Upper lobe of right lung (tissue), 1 donor: ENCODE measurements at regions not wholly inside any gene's neighbourhood (a gene's known extent, or its start where the extent isn't known, plus 50 kb on each side); places are given as distances from the start of the nearest gene placed in this dataset.
"Not testable (repeated sequence)": the region's sequence is repeated elsewhere in the genome, so short reads cannot be mapped to it uniquely, and the experiment has no call there.

Experiments
- ATAC-seq: fragments of 200-7000 bp; cut with Tn5 transposase; one replicate; pipeline ENCODE4 v1.9.1; 2020; ENCODE audit warnings: mild to moderate bottlenecking, moderate library complexity
- DNase-seq: peaks from one replicate; pipeline ENCODE4 v3.0.0-alpha.2; 2020
- H3K27ac ChIP-seq: fragments of 200-600 bp; one replicate; pipeline ENCODE4 v1.8.0; 2022
- H3K27me3 ChIP-seq: fragments of 200-600 bp; one replicate; pipeline ENCODE4 v1.8.0; 2022; ENCODE audit warnings: mild to moderate bottlenecking
- H3K36me3 ChIP-seq: fragments of 200-600 bp; one replicate; pipeline ENCODE4 v1.8.0; 2022
- H3K4me1 ChIP-seq: fragments of 200-600 bp; one replicate; pipeline ENCODE4 v1.8.0; 2022
- H3K4me3 ChIP-seq: fragments of 200-600 bp; one replicate; pipeline ENCODE4 v1.8.0; 2022; ENCODE audit warnings: mild to moderate bottlenecking
- H3K9me3 ChIP-seq: fragments of 200-600 bp; one replicate; pipeline ENCODE4 v1.8.0; 2022
- intact Hi-C: fragments of 100-400 bp; cut with DNase I; formaldehyde crosslinking; loops from one replicate; pipeline ENCODE4 v1.11.0; 2022
- TF ChIP-seq, protein P1 (sequence below): fragments of 200-600 bp; IDR thresholded peaks from one replicate; pipeline ENCODE4 v1.8.0; 2022; ENCODE audit warnings: antibody characterized with exemption
- donor health status: DM: no; HTN: yes; CAD: no; lungs with severe emphysema.

GRCh38 chr2:217597145-217597544 lies 405.6 kb downstream of the TNS1 start:
- Histone ChIP-seq H3K27me3 (no peaks in the 10 kb centered on the region), H3K4me3 (no peak overlapping the region), H3K27ac (no peak overlapping the region), H3K4me1 (no peaks in the 10 kb centered on the region), H3K9me3 (no peaks in the 10 kb centered on the region), H3K36me3 (no peaks in the 10 kb centered on the region)
- intact Hi-C loops, result no loop called here
- TF ChIP-seq, protein P1, sequence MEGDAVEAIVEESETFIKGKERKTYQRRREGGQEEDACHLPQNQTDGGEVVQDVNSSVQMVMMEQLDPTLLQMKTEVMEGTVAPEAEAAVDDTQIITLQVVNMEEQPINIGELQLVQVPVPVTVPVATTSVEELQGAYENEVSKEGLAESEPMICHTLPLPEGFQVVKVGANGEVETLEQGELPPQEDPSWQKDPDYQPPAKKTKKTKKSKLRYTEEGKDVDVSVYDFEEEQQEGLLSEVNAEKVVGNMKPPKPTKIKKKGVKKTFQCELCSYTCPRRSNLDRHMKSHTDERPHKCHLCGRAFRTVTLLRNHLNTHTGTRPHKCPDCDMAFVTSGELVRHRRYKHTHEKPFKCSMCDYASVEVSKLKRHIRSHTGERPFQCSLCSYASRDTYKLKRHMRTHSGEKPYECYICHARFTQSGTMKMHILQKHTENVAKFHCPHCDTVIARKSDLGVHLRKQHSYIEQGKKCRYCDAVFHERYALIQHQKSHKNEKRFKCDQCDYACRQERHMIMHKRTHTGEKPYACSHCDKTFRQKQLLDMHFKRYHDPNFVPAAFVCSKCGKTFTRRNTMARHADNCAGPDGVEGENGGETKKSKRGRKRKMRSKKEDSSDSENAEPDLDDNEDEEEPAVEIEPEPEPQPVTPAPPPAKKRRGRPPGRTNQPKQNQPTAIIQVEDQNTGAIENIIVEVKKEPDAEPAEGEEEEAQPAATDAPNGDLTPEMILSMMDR, result no peak
- ATAC-seq, result no peak
- DNase-seq, result no peak

DNA sequence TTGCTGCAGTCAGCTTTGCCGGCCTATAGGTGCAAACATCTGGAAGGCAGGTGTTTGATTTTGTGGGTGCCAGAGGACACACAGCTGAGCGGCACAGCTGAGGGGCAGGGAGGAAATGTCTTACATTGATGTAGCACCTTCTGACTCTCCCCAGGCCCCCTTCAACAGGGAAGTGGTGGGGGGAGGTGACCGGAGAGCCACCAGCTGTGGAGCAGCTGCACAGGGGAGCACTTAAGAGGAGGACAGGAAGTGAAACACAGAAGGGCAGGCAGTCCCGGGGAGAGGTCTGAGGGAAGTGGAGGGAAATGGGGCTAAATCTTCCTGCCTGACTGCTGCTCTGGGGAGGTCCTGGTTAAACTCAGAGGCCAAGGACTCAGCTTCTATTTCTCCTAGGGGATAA lies 409.1 kb downstream of the TNS1 start:
- Histone ChIP-seq H3K27me3 (no peaks in the 10 kb centered on the region), H3K36me3 (no peaks in the 10 kb centered on the region), H3K27ac (no peak overlapping the region), H3K4me3 (no peak overlapping the region), H3K9me3 (no peaks in the 10 kb centered on the region), H3K4me1 (no peaks in the 10 kb centered on the region)
- DNase-seq, result no peak
- ATAC-seq, result no peak
- intact Hi-C loops, result no loop called here
- TF ChIP-seq, protein P1, result no peak

DNA sequence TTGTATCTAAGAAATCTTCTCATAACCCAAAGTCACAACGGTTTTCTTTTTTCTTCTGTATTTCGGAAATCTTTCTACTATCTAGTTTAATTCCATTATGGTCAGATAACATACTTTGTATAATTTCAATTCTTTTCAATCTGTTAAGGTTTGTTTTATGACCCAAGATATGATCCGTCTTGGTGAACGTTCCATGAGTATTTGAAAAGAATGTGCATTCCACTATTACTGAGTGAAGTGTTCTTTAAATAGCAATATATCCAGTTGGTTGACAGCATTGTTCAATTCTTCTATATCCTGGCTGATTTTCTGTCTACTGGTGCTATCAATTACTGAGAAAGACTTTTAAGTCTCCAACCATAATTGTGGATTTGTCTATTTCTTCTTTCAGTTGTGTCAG lies 414.5 kb downstream of the TNS1 start:
- no peak overlapping the region for H3K27ac ChIP-seq
- ATAC-seq (no peak), DNase-seq (no peak)
- intact Hi-C loops, result no loop called here
- H3K27me3 ChIP-seq, result no peaks in the 10 kb centered on the region
- H3K36me3 ChIP-seq, result no peaks in the 10 kb centered on the region
- H3K9me3 ChIP-seq, result no peaks in the 10 kb centered on the region
- H3K4me3 ChIP-seq, result no peak overlapping the region
- TF ChIP-seq, protein P1, result no peak
- no peaks in the 10 kb centered on the region for H3K4me1 ChIP-seq

DNA sequence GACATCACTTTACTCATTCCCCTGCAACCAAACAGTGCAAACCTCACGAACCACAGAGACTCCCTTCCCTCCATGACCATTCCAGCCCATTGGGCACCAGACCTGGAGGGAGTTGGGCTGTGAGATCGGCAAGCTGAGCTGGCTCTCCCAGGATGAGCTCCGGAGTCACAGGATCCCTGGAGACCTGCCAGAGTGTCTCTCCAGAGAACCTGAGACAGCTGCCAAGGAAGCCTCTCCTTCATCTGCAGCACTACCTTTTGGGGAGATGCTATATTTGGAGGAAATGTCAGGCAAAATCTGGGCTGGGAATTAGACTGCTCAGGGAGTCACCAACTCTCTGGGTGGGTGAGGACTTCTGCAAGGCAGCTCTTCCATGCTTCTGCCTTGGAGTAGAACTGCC lies 417.4 kb downstream of the TNS1 start:
- Histone ChIP-seq H3K27me3 (no peaks in the 10 kb centered on the region), H3K36me3 (no peaks in the 10 kb centered on the region), H3K4me3 (no peak overlapping the region), H3K27ac (no peak overlapping the region), H3K4me1 (no peaks in the 10 kb centered on the region), H3K9me3 (no peaks in the 10 kb centered on the region)
- no peak for ATAC-seq
- no peak for DNase-seq
- TF ChIP-seq, protein P1, result no peak
- intact Hi-C loops, result no loop called here

GRCh38 chr2:217580407-217580806 lies 422.4 kb downstream of the TNS1 start:
- DNase-seq, H3K4me1 ChIP-seq, ATAC-seq, H3K27ac ChIP-seq, H3K4me3 ChIP-seq, H3K9me3 ChIP-seq, intact Hi-C loops, H3K27me3 ChIP-seq, H3K36me3 ChIP-seq: not testable (repeated sequence)

- no peak overlapping the region for H3K27ac ChIP-seq
- TF ChIP-seq, protein P1, result no peak
Observed at GRCh38 chr2:217573571-217573970, 429.2 kb downstream of the TNS1 start.

More at GRCh38 chr2:217573571-217573970, 429.2 kb downstream of the TNS1 start:
- no peaks in the 10 kb centered on the region for H3K27me3 ChIP-seq
- intact Hi-C loops, result no loop called here
- no peaks in the 10 kb centered on the region for H3K9me3 ChIP-seq
- H3K36me3 ChIP-seq, result no peaks in the 10 kb centered on the region
- H3K4me1 ChIP-seq, result no peaks in the 10 kb centered on the region
- no peak overlapping the region for H3K4me3 ChIP-seq
- DNase-seq (no peak), ATAC-seq (no peak)
